ENCODE measurements at regions not wholly inside any gene's neighbourhood (a gene's known extent, or its start where the extent isn't known, plus 50 kb on each side); places are given as distances from the start of the nearest gene placed in this dataset.

GRCh38 chr2:150298571-150299305 lies 188.7 kb downstream of the RND3 start:
- no peak for TF ChIP-seq CTCF (optimal IDR thresholded peaks at IDR 0.05 in 1 of 3, IDR thresholded peaks at IDR 0.05 in 1 of 3, conservative IDR thresholded peaks at IDR 0.05 in 1 of 3; ENCODE audit: extremely low read depth in 1 of 3, insufficient read depth in 2 of 3, low read length in 3 of 3)
- TF ChIP-seq EZH2 (IDR thresholded peaks at IDR 0.05; ENCODE audit: low read length), result no peak

All from keratinocyte (primary cell).